NB4 (cell line): ENCODE measurements at regions not wholly inside any gene's neighbourhood (a gene's known extent, or its start where the extent isn't known, plus 50 kb on each side); places are given as distances from the start of the nearest gene placed in this dataset.

Source experiments
- CTCF ChIP-seq: IDR thresholded peaks from one replicate; pipeline ENCODE4 v1.5.1; 2012; ENCODE audit warnings: low read depth, low read length
- POLR2A ChIP-seq: IDR thresholded peaks from 2 replicates; pipeline ENCODE4 v1.6.1; 2011; ENCODE audit warnings: mild to moderate bottlenecking; ENCODE audit not compliant: insufficient read length; ENCODE audit errors: extremely low read depth

GRCh38 chr6:86728976-86729375, 208.4 kb upstream of the HTR1E start:
- TF ChIP-seq CTCF: no peak
- TF ChIP-seq POLR2A: no peak
